T47D (cell line): ENCODE measurements at regions not wholly inside any gene's neighbourhood (a gene's known extent, or its start where the extent isn't known, plus 50 kb on each side); places are given as distances from the start of the nearest gene placed in this dataset.
"Not testable (repeated sequence)": the region's sequence is repeated elsewhere in the genome, so short reads cannot be mapped to it uniquely, and the experiment has no call there.

ENCODE experiments used
- DNase-seq, 2 experiments: peaks; one replicate each; pipeline versions ENCODE4 v3.0.0 to v3.0.0-alpha.2; 2011 to 2012; ENCODE audit warnings: low read depth in 1 of 2, low spot score in 1 of 2
- JUND ChIP-seq: IDR thresholded peaks from 2 replicates; pipeline ENCODE4 v1.6.1; 2012; ENCODE audit warnings: low read depth
- in situ Hi-C: cut with HindIII; loops from 2 replicates; pipeline ENCODE4 v1.10.0; 2016; ENCODE audit warnings: low sequenced_read_pairs, low pct_unique_long_range_greater_than_20kb

- in situ Hi-C loops, result no loop called here
- no peak for DNase-seq
- TF ChIP-seq JUND, result no peak
Observed at GRCh38 chr16:79838496-79839259, 238.1 kb upstream of the MAF start.

- no peak for TF ChIP-seq JUND
- in situ Hi-C loops, result no loop called here
- DNase-seq, result no peak
Observed at GRCh38 chr16:79836144-79836543, 235.6 kb upstream of the MAF start.

DNA sequence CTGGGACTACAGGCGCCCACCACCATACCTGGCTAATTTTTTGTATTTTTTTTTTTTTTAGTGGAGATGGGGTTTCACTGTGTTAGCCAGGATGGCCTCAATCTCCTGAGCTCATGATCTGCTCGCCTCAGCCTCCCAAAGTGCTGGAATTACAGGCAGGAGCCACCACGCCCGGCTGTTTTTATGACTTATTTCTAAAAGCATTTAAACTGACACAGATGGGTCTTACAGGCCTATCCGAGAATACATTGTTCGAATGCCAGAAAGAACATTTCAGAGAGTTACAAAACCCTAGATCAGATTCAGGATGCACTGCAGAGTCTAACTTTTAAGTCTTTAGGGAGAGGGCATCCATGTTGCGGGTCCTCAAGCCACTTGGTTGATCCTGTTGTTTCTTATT lies 234.7 kb upstream of the MAF start:
- no peak for DNase-seq
- in situ Hi-C loops, result no loop called here
- no peak for TF ChIP-seq JUND

DNA sequence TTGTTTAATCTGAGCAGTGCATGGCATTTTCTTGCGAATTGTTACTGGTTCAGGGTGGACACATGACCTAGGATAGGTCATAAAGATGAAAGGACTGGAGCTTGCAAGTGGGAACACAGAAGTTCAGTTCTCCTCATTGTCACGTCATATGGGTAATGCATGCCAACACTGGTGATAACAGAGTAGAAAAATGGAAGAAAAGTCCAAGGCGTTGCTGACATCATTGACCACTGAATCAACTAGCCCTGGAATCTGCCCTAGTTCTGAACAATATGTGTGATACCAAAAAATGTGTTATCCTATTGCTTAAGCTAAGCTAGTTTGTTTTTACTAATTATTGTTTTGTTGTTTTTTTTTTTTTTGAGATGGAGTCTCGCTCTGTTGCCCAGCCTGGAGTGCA lies 234.2 kb upstream of the MAF start:
- in situ Hi-C loops, result no loop called here
- TF ChIP-seq JUND, result no peak
- DNase-seq, result no peak

DNA sequence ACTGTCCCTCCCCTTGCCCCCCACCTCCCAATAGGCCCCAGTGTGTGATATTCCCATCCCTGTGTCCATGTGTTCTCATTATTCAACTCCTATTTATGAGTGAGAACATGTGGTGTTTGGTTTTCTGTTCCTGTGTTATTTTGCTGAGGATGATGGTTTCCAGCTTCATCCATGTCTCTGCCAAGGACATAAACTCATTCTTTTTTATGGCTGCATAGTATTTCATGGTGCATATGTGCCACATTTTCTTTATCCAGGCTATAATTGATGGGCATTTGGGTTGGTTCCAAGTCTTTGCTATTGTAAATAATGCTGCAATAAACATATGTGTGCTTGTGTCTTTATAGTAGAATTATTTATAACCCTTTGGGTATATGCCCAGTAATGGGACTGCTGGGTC lies 233.5 kb upstream of the MAF start:
- DNase-seq, in situ Hi-C loops: not testable (repeated sequence)

- in situ Hi-C loops, result no loop called here
- no peak for DNase-seq
- no peak for TF ChIP-seq JUND
Observed at GRCh38 chr16:79833559-79833958, 233.0 kb upstream of the MAF start.

DNA sequence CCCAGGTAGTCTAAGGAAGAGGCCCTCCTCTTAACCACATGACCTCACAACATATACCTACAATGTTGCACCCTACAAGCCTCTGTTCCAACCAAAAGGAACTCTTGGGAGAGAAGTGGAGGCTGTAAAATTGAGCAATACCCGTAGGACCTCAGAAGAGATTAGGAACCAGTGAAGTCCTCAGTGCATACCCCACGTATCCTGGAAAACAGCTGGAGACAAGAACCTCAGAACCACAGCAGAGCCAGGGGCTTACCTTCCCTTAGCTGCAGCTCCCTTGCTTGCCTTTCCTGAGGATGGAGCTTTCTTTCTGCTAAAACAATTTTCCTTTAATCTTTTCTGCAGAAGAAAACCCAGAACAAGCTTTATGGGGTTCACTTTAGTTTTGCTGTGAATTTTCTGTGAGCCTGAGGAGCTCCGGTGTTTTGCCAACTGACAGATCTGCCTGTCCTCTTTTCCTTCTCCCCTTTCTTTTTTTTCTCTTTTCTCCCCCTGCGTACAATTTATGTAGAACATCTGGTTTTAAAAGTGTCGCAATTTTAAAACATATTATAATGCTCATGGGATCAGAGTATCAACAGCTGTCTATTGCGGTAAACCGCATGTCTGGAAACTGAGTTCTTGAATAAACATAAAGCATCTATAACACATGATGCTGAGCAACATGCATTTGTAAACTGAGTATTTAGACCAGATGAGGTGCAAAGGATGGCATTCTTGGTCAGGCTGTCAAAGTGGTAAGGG lies 226.4 kb upstream of the MAF start:
- in situ Hi-C loops, result no loop called here
- TF ChIP-seq JUND, result no peak
- DNase-seq, result no peak

DNA sequence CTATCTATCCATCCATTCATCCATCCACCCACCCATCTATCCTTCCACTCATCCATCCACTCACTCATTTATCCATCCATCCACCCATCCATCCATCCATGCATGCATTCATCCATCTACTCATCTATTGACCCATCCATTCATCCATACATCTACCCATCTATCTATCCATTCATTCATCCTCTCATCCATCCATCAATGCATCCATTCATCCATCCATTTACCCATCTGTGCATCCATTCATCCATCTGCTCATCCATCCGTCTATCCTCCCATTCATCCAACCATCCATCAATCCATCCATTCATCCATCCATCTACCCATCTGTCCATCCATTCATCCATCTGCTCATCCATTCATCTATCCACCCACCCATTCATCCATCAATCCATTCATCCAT lies 224.5 kb upstream of the MAF start:
- in situ Hi-C loops, result no loop called here
- TF ChIP-seq JUND, result no peak
- DNase-seq, result no peak

GRCh38 chr16:79823639-79824038 lies 223.1 kb upstream of the MAF start:
- TF ChIP-seq JUND, result no peak

DNA sequence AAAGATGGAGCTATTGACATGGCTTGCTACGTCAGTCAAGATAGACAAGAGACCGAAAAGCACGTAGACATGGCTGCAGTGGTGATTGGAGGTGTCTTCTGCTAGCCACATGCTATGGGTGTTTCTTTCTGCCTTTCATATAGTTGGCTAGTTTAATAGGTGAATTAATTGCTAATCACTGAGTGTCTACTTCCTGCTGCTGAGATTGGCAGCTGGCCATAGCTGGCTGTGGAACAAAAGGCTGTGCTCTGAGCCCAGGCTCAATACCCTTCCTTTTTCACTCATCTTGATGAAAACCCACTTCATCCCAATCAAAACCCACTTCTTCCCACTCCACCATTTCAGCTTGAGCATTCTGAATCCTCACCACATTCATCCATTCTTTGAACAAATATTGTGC lies 221.4 kb upstream of the MAF start:
- no peak for DNase-seq
- in situ Hi-C loops, result no loop called here
- TF ChIP-seq JUND, result no peak

More at GRCh38 chr16:79823639-79824038, 223.1 kb upstream of the MAF start:
- no peak for DNase-seq
- in situ Hi-C loops, result no loop called here

GRCh38 chr16:79816081-79816497 lies 215.6 kb upstream of the MAF start:
- TF ChIP-seq JUND, result no peak
- no peak for DNase-seq
- in situ Hi-C loops, result no loop called here

GRCh38 chr16:79815049-79815448 lies 214.5 kb upstream of the MAF start:
- in situ Hi-C loops, result no loop called here
- TF ChIP-seq JUND, result no peak
- DNase-seq, result no peak

DNA sequence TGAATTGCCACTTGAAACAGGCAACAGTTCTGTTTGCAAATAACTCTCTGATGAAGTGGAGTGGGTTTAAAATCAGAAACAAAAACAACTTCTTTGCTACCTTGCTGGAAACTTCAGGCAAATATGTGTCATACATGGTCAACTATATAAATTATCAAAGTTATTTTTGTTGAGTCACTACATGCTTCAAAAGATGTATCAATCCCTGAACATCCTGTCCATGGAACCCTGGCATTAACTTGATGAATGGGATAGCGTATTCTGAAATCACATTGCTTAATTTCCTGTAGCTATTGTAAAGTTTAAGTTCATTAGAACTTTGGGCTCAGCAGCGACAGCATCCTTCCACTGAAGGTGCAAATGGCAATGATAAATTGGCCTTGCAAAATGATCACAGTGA lies 213.6 kb upstream of the MAF start:
- in situ Hi-C loops, result no loop called here
- no peak for DNase-seq
- TF ChIP-seq JUND, result no peak

GRCh38 chr16:79811541-79811940 lies 211.0 kb upstream of the MAF start:
- no peak for DNase-seq
- in situ Hi-C loops, result no loop called here
- TF ChIP-seq JUND, result no peak
